ENCODE measurements at regions not wholly inside any gene's neighbourhood (a gene's known extent, or its start where the extent isn't known, plus 50 kb on each side); places are given as distances from the start of the nearest gene placed in this dataset.

GRCh38 chr7:9939176-9939575, 1034.5 kb upstream of the PHF14 start:
- no peaks in the 10 kb centered on the region for H3K27me3 ChIP-seq (ENCODE audit: insufficient read depth, low read depth, low read length)
- TF ChIP-seq, protein P1, sequence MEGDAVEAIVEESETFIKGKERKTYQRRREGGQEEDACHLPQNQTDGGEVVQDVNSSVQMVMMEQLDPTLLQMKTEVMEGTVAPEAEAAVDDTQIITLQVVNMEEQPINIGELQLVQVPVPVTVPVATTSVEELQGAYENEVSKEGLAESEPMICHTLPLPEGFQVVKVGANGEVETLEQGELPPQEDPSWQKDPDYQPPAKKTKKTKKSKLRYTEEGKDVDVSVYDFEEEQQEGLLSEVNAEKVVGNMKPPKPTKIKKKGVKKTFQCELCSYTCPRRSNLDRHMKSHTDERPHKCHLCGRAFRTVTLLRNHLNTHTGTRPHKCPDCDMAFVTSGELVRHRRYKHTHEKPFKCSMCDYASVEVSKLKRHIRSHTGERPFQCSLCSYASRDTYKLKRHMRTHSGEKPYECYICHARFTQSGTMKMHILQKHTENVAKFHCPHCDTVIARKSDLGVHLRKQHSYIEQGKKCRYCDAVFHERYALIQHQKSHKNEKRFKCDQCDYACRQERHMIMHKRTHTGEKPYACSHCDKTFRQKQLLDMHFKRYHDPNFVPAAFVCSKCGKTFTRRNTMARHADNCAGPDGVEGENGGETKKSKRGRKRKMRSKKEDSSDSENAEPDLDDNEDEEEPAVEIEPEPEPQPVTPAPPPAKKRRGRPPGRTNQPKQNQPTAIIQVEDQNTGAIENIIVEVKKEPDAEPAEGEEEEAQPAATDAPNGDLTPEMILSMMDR (IDR thresholded peaks at IDR 0.05; ENCODE audit: poor library complexity, severe bottlenecking): no peak
- no peak for TF ChIP-seq EZH2 (IDR thresholded peaks at IDR 0.05; ENCODE audit: borderline replicate concordance, insufficient read depth, low read length, poor library complexity, severe bottlenecking)
- TF ChIP-seq, protein P2, sequence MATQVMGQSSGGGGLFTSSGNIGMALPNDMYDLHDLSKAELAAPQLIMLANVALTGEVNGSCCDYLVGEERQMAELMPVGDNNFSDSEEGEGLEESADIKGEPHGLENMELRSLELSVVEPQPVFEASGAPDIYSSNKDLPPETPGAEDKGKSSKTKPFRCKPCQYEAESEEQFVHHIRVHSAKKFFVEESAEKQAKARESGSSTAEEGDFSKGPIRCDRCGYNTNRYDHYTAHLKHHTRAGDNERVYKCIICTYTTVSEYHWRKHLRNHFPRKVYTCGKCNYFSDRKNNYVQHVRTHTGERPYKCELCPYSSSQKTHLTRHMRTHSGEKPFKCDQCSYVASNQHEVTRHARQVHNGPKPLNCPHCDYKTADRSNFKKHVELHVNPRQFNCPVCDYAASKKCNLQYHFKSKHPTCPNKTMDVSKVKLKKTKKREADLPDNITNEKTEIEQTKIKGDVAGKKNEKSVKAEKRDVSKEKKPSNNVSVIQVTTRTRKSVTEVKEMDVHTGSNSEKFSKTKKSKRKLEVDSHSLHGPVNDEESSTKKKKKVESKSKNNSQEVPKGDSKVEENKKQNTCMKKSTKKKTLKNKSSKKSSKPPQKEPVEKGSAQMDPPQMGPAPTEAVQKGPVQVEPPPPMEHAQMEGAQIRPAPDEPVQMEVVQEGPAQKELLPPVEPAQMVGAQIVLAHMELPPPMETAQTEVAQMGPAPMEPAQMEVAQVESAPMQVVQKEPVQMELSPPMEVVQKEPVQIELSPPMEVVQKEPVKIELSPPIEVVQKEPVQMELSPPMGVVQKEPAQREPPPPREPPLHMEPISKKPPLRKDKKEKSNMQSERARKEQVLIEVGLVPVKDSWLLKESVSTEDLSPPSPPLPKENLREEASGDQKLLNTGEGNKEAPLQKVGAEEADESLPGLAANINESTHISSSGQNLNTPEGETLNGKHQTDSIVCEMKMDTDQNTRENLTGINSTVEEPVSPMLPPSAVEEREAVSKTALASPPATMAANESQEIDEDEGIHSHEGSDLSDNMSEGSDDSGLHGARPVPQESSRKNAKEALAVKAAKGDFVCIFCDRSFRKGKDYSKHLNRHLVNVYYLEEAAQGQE (IDR thresholded peaks at IDR 0.05; ENCODE audit: borderline replicate concordance): no peak
- no peak for TF ChIP-seq RAD21 (conservative IDR thresholded peaks at IDR 0.05)
- TF ChIP-seq TAF1 (IDR thresholded peaks at IDR 0.05; ENCODE audit: low read depth): no peak
- no peak for TF ChIP-seq EP300 (conservative IDR thresholded peaks at IDR 0.05; ENCODE audit: poor library complexity, severe bottlenecking)
- no peak for TF ChIP-seq SMC3 (conservative IDR thresholded peaks at IDR 0.05; ENCODE audit: poor library complexity)
- TF ChIP-seq POLR2AphosphoS5 (IDR thresholded peaks at IDR 0.05): no peak
- no peak for TF ChIP-seq MXI1 (conservative IDR thresholded peaks at IDR 0.05; ENCODE audit: poor library complexity, severe bottlenecking)
- no peak overlapping the region for H3K9ac ChIP-seq (ENCODE audit: low read length)
- no peaks in the 10 kb centered on the region for H3K36me3 ChIP-seq (ENCODE audit: insufficient read depth, low read length)
- H3F3A ChIP-seq (ENCODE audit: insufficient read depth, low read length, poor library complexity, severe bottlenecking): no peaks in the 10 kb centered on the region
- H2AFZ ChIP-seq (ENCODE audit: low read depth, low read length): no peak overlapping the region
- no peaks in the 10 kb centered on the region for H4K20me1 ChIP-seq (ENCODE audit: insufficient read depth)
- no peaks in the 10 kb centered on the region for H3K79me2 ChIP-seq (replicated peaks; ENCODE audit: insufficient read depth, low read length)
- no peaks in the 10 kb centered on the region for H3K9me2 ChIP-seq (ENCODE audit: insufficient read depth, low read length)
- no peaks in the 10 kb centered on the region for H3K9me3 ChIP-seq (ENCODE audit: low read length)
- H3K4me2 ChIP-seq (ENCODE audit: low read length): no peak overlapping the region
- H3K27ac ChIP-seq (ENCODE audit: low read length): no peak overlapping the region
- no peak overlapping the region for H3K4me3 ChIP-seq (ENCODE audit: low read length)

- H3K9me2 ChIP-seq (ENCODE audit: insufficient read depth, low read length): no peaks in the 10 kb centered on the region
- H3K4me2 ChIP-seq (ENCODE audit: low read length): no peak overlapping the region
- H3K27me3 ChIP-seq (ENCODE audit: insufficient read depth, low read depth, low read length): no peaks in the 10 kb centered on the region
- no peak overlapping the region for H3K4me3 ChIP-seq (ENCODE audit: low read length)
- H4K20me1 ChIP-seq (ENCODE audit: insufficient read depth): no peaks in the 10 kb centered on the region
- H3K79me2 ChIP-seq (replicated peaks; ENCODE audit: insufficient read depth, low read length): no peaks in the 10 kb centered on the region
- H3F3A ChIP-seq (ENCODE audit: insufficient read depth, low read length, poor library complexity, severe bottlenecking): no peaks in the 10 kb centered on the region
- no peak overlapping the region for H3K9ac ChIP-seq (ENCODE audit: low read length)
- no peak overlapping the region for H2AFZ ChIP-seq (ENCODE audit: low read depth, low read length)
- H3K36me3 ChIP-seq (ENCODE audit: insufficient read depth, low read length): no peaks in the 10 kb centered on the region
- no peak overlapping the region for H3K27ac ChIP-seq (ENCODE audit: low read length)
- TF ChIP-seq, protein P2 (IDR thresholded peaks at IDR 0.05; ENCODE audit: borderline replicate concordance): no peak
- TF ChIP-seq EP300 (conservative IDR thresholded peaks at IDR 0.05; ENCODE audit: poor library complexity, severe bottlenecking): no peak
- TF ChIP-seq POLR2AphosphoS5 (IDR thresholded peaks at IDR 0.05): no peak
- TF ChIP-seq SMC3 (conservative IDR thresholded peaks at IDR 0.05; ENCODE audit: poor library complexity): no peak
- TF ChIP-seq TAF1 (IDR thresholded peaks at IDR 0.05; ENCODE audit: low read depth): no peak
- TF ChIP-seq EZH2 (IDR thresholded peaks at IDR 0.05; ENCODE audit: borderline replicate concordance, insufficient read depth, low read length, poor library complexity, severe bottlenecking): no peak
- H3K9me3 ChIP-seq (ENCODE audit: low read length): no peaks in the 10 kb centered on the region
Observed at GRCh38 chr7:9945131-9945530, 1028.5 kb upstream of the PHF14 start.

All from neural cell (in vitro differentiated cells).